K562 (cell line): ENCODE measurements at regions not wholly inside any gene's neighbourhood (a gene's known extent, or its start where the extent isn't known, plus 50 kb on each side); places are given as distances from the start of the nearest gene placed in this dataset.

Experiments
- ATAC-seq: fragments of 200-7000 bp; cut with Tn5 transposase; 3 replicates; pipeline ENCODE4 v1.9.1; 2020; ENCODE audit warnings: moderate library complexity
- BruUV-seq: library from RNA; stranded (reverse); fragments of 400-500 nt; replicated peaks from 2 replicates; lab custom pipeline; 2021; lab: Mats Ljungman, UMichigan
- CTCF ChIA-PET: fragments of 300-600 bp; formaldehyde crosslinking; extraction: SDS; loops from one replicate; lab custom pipeline; 2021; ENCODE audit warnings: low intra/inter-chr PET ratio; lab: Yijun Ruan, JAX
- POLR2A ChIA-PET: fragments of 300-600, 350-650 bp; sonication (Branson Sonifier 250); formaldehyde crosslinking; extraction: SDS; loops from one replicate; lab custom pipeline; 2021; ENCODE audit warnings: antibody characterized with exemption, inconsistent platforms; lab: Yijun Ruan, JAX
- DNase-seq, 4 experiments: peaks; one replicate each; pipeline versions ENCODE4 v3.0.0 to v3.0.0-alpha.2; 2011 to 2018; ENCODE audit warnings: low spot score in 3 of 4, mixed read lengths in 3 of 4; ENCODE audit errors: extremely low read depth in 1 of 4
- FAIRE-seq: peaks from 2 replicates; lab custom pipeline; 2011; peaks lifted over from hg19 to GRCh38; lab: Jason Lieb, UNC
- H2AFZ ChIP-seq: 2 replicates; pipeline ENCODE4 v1.6.0; 2011; ENCODE audit warnings: low read depth, low read length, control low read depth, inconsistent platforms
- H3K27ac ChIP-seq: fragments of 200-600 bp; 3 replicates; pipeline ENCODE4 v1.8.0; 2011; ENCODE audit warnings: low read depth, mild to moderate bottlenecking, control low read depth, inconsistent platforms, low read length, moderate library complexity, mixed read lengths; ENCODE audit errors: extremely low read depth
- H3K27me3 ChIP-seq, 2 experiments: fragments of 300-600 bp in 1 of 2; 2 replicates in 1 of 2; 3 replicates in 1 of 2; pipeline versions ENCODE4 v1.6.0 to v1.8.0; 2011; ENCODE audit warnings: inconsistent platforms in 2 of 2, low read length in 2 of 2, mild to moderate bottlenecking in 1 of 2, mixed read lengths in 1 of 2, moderate library complexity in 1 of 2; ENCODE audit not compliant: control insufficient read depth in 2 of 2, insufficient read depth in 2 of 2
- H3K36me3 ChIP-seq: fragments of 300-600 bp; 3 replicates; pipeline ENCODE4 v1.8.0; 2011; ENCODE audit warnings: mild to moderate bottlenecking, low read length, inconsistent platforms; ENCODE audit not compliant: control insufficient read depth, insufficient read depth
- H3K4me1 ChIP-seq, 2 experiments: fragments of 200-600 bp in 1 of 2; replicated peaks in 1 of 2; 2 replicates in 1 of 2; 3 replicates in 1 of 2; pipeline versions ENCODE4 v1.5.1 to v1.8.0; 2011; ENCODE audit warnings: inconsistent platforms in 2 of 2, low read length in 2 of 2, mild to moderate bottlenecking in 1 of 2, mixed read lengths in 1 of 2, moderate library complexity in 1 of 2; ENCODE audit not compliant: control insufficient read depth in 2 of 2, insufficient read depth in 2 of 2
- H3K4me2 ChIP-seq: 2 replicates; pipeline ENCODE4 v1.6.1; 2011; ENCODE audit warnings: low read length, control low read depth, inconsistent platforms, mixed read lengths; ENCODE audit not compliant: insufficient read depth
- H3K4me3 ChIP-seq: fragments of 200-600 bp; sonication (generic), shearing (Covaris generic); 2 replicates; pipeline ENCODE4 v1.5.1; 2016; ENCODE audit warnings: control low read depth, inconsistent platforms
- H3K79me2 ChIP-seq: fragments of 200-600 bp; 3 replicates; pipeline ENCODE4 v1.8.0; 2011; ENCODE audit warnings: low read length, inconsistent platforms; ENCODE audit not compliant: control insufficient read depth, insufficient read depth
- H3K9ac ChIP-seq, 2 experiments: 2 replicates each; pipeline versions ENCODE4 v1.6.0 to v1.6.1; 2011; ENCODE audit warnings: low read depth in 2 of 2, low read length in 2 of 2, control low read depth in 1 of 2, inconsistent platforms in 1 of 2, mild to moderate bottlenecking in 1 of 2, mixed read lengths in 1 of 2; ENCODE audit not compliant: insufficient read depth in 1 of 2
- H3K9me1 ChIP-seq: one replicate; pipeline ENCODE4 v1.6.0; 2011; ENCODE audit warnings: inconsistent platforms, mild to moderate bottlenecking, low read length, moderate library complexity; ENCODE audit not compliant: control insufficient read depth, insufficient read depth
- H3K9me3 ChIP-seq: replicated peaks from 2 replicates; pipeline ENCODE4 v1.5.1; 2011; ENCODE audit warnings: low read depth, low read length, inconsistent platforms; ENCODE audit not compliant: control insufficient read depth, insufficient read depth
- H4K20me1 ChIP-seq: replicated peaks from 2 replicates; pipeline ENCODE4 v1.6.1; 2011; ENCODE audit warnings: low read length, inconsistent platforms, mixed read lengths; ENCODE audit not compliant: control insufficient read depth, insufficient read depth
- HDAC1 ChIP-seq, 2 experiments: fragments of 450-650 bp; IDR thresholded peaks; 2 replicates each; pipeline ENCODE4 v1.6.1; 2016 to 2017; ENCODE audit warnings: inconsistent platforms in 1 of 2, mild to moderate bottlenecking in 1 of 2, moderate library complexity in 1 of 2
- LEF1 ChIP-seq: fragments of 450-650 bp; IDR thresholded peaks from 2 replicates; pipeline ENCODE4 v1.6.1; 2016; ENCODE audit warnings: mild to moderate bottlenecking
- MYC ChIP-seq, 2 experiments: fragments of 250-450 bp in 1 of 2; sonication (Bioruptor Pico) in 1 of 2; IDR thresholded peaks; 2 replicates each; pipeline versions ENCODE4 v1.5.1 to v1.6.1; 2012 to 2021; ENCODE audit warnings: low read depth in 2 of 2, borderline replicate concordance in 1 of 2, improper control_type of control experiment in 1 of 2, low read length in 1 of 2, mild to moderate bottlenecking in 1 of 2, moderate library complexity in 1 of 2
- PHF8 ChIP-seq: fragments of 200-600 bp; sonication (generic); IDR thresholded peaks from 2 replicates; pipeline ENCODE4 v1.6.1; 2012; ENCODE audit warnings: mixed run types, mild to moderate bottlenecking, inconsistent platforms, low read length, moderate library complexity, borderline replicate concordance
- POLR2AphosphoS2 ChIP-seq: IDR thresholded peaks from 2 replicates; pipeline ENCODE4 v1.6.1; 2012; ENCODE audit warnings: low read length, improper control_type of control experiment
- RCOR1 ChIP-seq, 2 experiments: IDR thresholded peaks; 2 replicates each; pipeline ENCODE4 v1.6.1; 2012; ENCODE audit warnings: low read depth in 2 of 2, low read length in 2 of 2, borderline replicate concordance in 1 of 2, improper control_type of control experiment in 1 of 2
- SMAD3 ChIP-seq: fragments of 450-650 bp; formaldehyde crosslinking; conservative IDR thresholded peaks from 2 replicates; pipeline ENCODE4 v1.4.0; 2020; ENCODE audit warnings: mild to moderate bottlenecking
- SP2 ChIP-seq: IDR thresholded peaks from 2 replicates; pipeline ENCODE4 v1.6.1; 2011; ENCODE audit warnings: mild to moderate bottlenecking, low read depth, low read length, moderate library complexity; ENCODE audit not compliant: poor library complexity, severe bottlenecking; ENCODE audit errors: extremely low read depth
- ZBTB17 ChIP-seq: fragments of 450-650 bp; formaldehyde crosslinking; IDR thresholded peaks from 2 replicates; pipeline ENCODE4 v1.4.0; 2020; ENCODE audit warnings: mild to moderate bottlenecking
- ZFP30 ChIP-seq: fragments of 250-450 bp; sonication (Bioruptor Pico); IDR thresholded peaks from 2 replicates; pipeline ENCODE4 v1.8.0; 2022; ENCODE audit warnings: moderate library complexity, mild to moderate bottlenecking, inconsistent platforms, borderline replicate concordance
- ZNF121 ChIP-seq: sonication (generic); formaldehyde crosslinking; conservative IDR thresholded peaks from 2 replicates; pipeline ENCODE4 v1.8.0; 2022; ENCODE audit warnings: missing genetic modification reagents
- ZNF24 ChIP-seq: fragments of 450-650 bp; IDR thresholded peaks from 2 replicates; pipeline ENCODE4 v1.6.1; 2016
- ZNF644 ChIP-seq: fragments of 200-800 bp; sonication (Bioruptor generic); IDR thresholded peaks from 2 replicates; pipeline ENCODE4 v1.6.1; 2016; ENCODE audit warnings: low read depth, missing genetic modification characterization, missing compliant biosample characterization
- WGBS: fragments of 100-300 bp; shearing (Covaris generic); methylation state at CpG from one replicate; pipeline ENCODE4 v1.1.6; 2016; ENCODE audit warnings: low coverage, mixed read lengths; ENCODE audit not compliant: insufficient coverage; ENCODE audit errors: missing lambda C conversion rate; 5-methylcytosine and 5-hydroxymethylcytosine counted together
- in situ Hi-C: fragments of 300-500 bp; cut with MboI; formaldehyde crosslinking; loops from 4 replicates; pipeline ENCODE4 v1.15.0; 2018; ENCODE audit warnings: inconsistent platforms, mixed read lengths
- intact Hi-C: fragments of 100-400 bp; cut with micrococcal nuclease; formaldehyde crosslinking; loops from 2 replicates; pipeline ENCODE4 v1.14.2; 2022
- TF ChIP-seq, protein P1 (sequence below): fragments of 450-650 bp; formaldehyde crosslinking; conservative IDR thresholded peaks from 2 replicates; pipeline ENCODE4 v1.4.0; 2022; ENCODE audit warnings: mild to moderate bottlenecking, missing genetic modification characterization
- TF ChIP-seq, protein P2 (sequence below): fragments of 250-450 bp; sonication (Bioruptor Pico); IDR thresholded peaks from 2 replicates; pipeline ENCODE4 v1.5.0; 2021; ENCODE audit warnings: mild to moderate bottlenecking, borderline replicate concordance
- TF ChIP-seq, protein P3 (sequence below): fragments of 450-650 bp; IDR thresholded peaks from 2 replicates; pipeline ENCODE4 v1.7.0; 2016; ENCODE audit warnings: borderline replicate concordance

DNA sequence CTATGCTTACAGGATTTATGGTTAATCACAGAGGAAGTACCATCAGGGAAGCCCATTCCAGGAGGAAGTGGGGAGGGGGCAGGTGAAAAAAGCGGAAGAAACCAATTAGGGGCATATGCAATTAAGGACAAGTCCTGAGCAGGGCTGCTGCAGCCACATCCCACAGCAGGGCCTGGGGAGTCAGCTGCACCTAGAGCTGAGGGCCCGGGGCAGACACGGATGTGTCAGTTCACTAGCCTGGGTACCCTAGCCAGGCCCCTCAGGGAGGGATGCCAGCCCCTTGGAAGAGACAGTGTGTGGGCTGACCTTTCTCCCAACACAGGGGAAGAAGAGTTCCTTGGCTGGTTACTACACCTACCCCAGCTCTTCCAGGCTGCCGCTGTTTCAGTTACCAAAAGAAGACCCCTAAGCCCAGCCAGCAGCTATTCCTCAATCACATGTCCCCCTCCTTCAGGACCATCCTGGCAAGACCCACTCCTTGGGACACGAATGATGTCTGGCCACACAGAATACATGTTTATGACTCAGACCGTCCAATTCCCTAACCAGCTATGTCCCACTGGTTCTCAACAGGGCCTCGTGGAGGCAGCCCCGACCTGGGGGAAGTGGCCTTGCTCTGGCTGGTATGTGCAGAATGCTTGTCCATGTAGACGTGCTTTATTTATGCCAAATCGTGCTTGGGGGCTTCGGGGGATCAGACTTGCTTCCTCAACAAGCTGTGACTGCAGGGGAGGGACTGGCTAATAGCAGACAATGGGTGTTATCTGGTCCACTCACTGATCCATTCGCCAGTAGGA is 133.7 kb upstream of the RTL1 start:
- POLR2A ChIA-PET: interaction anchor here (0.6 kb wide), 2 partner anchors 16 to 338 kb away, joined by 3 to 4 read pairs; no protein-coding TSS in a partner anchor
- 4% methylated on average over 9 of the region's 12 CpGs for WGBS

More for the DNA sequence above, 133.7 kb upstream of the RTL1 start:
- ATAC-seq: no peak
- Histone ChIP-seq H3K4me3 (no peak overlapping the region), H3K36me3 (no peaks in the 10 kb centered on the region), H3K27me3 (peaks cover 0 to 51% of the 10 kb centered on the region in 2 experiments; a peak in 2 of 5 replicates), H3K27ac (no peak overlapping the region), H3K9me3 (no peaks in the 10 kb centered on the region), H2AFZ (no peak overlapping the region), H3K9ac (no peak overlapping the region), H3K4me1 (no peaks in the 10 kb centered on the region), H3K9me1 (no peaks in the 10 kb centered on the region), H4K20me1 (no peaks in the 10 kb centered on the region), H3K4me2 (no peak overlapping the region), H3K79me2 (no peaks in the 10 kb centered on the region)
- TF ChIP-seq ZNF24 (no peak), HDAC1 (IDR thresholded peaks at IDR 0.05) (no peak), ZNF644 (tag) (no peak), PHF8 (no peak), MYC (IDR thresholded peaks at IDR 0.05; ENCODE audit: low read depth, low read length) (no peak), MYC (CRISPR knock-in tag; IDR thresholded peaks at IDR 0.05; ENCODE audit: borderline replicate concordance, low read depth) (no peak), SP2 (no peak), RCOR1 (IDR thresholded peaks at IDR 0.05; ENCODE audit: borderline replicate concordance in 1 of 2, low read depth in 2 of 2, low read length in 2 of 2) (no peak), ZNF121 (CRISPR knock-in tag) (no peak), ZBTB17 (CRISPR knock-in tag) (no peak), LEF1 (no peak), POLR2AphosphoS2 (no peak), SMAD3 (CRISPR knock-in tag) (no peak), ZFP30 (no peak)
- TF ChIP-seq, protein P1, sequence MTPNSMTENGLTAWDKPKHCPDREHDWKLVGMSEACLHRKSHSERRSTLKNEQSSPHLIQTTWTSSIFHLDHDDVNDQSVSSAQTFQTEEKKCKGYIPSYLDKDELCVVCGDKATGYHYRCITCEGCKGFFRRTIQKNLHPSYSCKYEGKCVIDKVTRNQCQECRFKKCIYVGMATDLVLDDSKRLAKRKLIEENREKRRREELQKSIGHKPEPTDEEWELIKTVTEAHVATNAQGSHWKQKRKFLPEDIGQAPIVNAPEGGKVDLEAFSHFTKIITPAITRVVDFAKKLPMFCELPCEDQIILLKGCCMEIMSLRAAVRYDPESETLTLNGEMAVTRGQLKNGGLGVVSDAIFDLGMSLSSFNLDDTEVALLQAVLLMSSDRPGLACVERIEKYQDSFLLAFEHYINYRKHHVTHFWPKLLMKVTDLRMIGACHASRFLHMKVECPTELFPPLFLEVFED (CRISPR knock-in tag): no peak
- TF ChIP-seq, protein P2, sequence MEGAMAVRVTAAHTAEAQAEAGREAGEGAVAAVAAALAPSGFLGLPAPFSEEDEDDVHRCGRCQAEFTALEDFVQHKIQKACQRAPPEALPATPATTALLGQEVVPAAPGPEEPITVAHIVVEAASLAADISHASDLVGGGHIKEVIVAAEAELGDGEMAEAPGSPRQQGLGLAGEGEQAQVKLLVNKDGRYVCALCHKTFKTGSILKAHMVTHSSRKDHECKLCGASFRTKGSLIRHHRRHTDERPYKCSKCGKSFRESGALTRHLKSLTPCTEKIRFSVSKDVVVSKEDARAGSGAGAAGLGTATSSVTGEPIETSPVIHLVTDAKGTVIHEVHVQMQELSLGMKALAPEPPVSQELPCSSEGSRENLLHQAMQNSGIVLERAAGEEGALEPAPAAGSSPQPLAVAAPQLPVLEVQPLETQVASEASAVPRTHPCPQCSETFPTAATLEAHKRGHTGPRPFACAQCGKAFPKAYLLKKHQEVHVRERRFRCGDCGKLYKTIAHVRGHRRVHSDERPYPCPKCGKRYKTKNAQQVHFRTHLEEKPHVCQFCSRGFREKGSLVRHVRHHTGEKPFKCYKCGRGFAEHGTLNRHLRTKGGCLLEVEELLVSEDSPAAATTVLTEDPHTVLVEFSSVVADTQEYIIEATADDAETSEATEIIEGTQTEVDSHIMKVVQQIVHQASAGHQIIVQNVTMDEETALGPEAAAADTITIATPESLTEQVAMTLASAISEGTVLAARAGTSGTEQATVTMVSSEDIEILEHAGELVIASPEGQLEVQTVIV (CRISPR knock-in tag): no peak
- TF ChIP-seq, protein P3, sequence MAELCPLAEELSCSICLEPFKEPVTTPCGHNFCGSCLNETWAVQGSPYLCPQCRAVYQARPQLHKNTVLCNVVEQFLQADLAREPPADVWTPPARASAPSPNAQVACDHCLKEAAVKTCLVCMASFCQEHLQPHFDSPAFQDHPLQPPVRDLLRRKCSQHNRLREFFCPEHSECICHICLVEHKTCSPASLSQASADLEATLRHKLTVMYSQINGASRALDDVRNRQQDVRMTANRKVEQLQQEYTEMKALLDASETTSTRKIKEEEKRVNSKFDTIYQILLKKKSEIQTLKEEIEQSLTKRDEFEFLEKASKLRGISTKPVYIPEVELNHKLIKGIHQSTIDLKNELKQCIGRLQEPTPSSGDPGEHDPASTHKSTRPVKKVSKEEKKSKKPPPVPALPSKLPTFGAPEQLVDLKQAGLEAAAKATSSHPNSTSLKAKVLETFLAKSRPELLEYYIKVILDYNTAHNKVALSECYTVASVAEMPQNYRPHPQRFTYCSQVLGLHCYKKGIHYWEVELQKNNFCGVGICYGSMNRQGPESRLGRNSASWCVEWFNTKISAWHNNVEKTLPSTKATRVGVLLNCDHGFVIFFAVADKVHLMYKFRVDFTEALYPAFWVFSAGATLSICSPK: no peak
- no peak for DNase-seq
- BruUV-seq: no TSS peak
- FAIRE-seq: no peak
- intact Hi-C loops (no loop called here), in situ Hi-C loops (no loop called here)
- CTCF ChIA-PET: no interaction called here
